ENCODE measurements at regions not wholly inside any gene's neighbourhood (a gene's known extent, or its start where the extent isn't known, plus 50 kb on each side); places are given as distances from the start of the nearest gene placed in this dataset.
"Not testable (repeated sequence)": the region's sequence is repeated elsewhere in the genome, so short reads cannot be mapped to it uniquely, and the experiment has no call there.

GRCh38 chr1:173370586-173370985, 106.5 kb upstream of the PRDX6 start:
- not testable (repeated sequence) for TF ChIP-seq CTCF (IDR thresholded peaks at IDR 0.05; ENCODE audit: poor library complexity); EZH2 (IDR thresholded peaks at IDR 0.05; ENCODE audit: borderline replicate concordance)
